Uterus (tissue), 2 donors: ENCODE measurements at regions not wholly inside any gene's neighbourhood (a gene's known extent, or its start where the extent isn't known, plus 50 kb on each side); places are given as distances from the start of the nearest gene placed in this dataset.

Experiments used
- CTCF ChIP-seq, 4 experiments: fragments of 200-600 bp in 2 of 4; fragments of 450-650 bp in 2 of 4; sonication (generic) in 2 of 4; IDR thresholded peaks; one replicate each; pipeline ENCODE4 v1.5.1; 2016 to 2019; ENCODE audit warnings: antibody characterized with exemption in 4 of 4, mild to moderate bottlenecking in 2 of 4, moderate library complexity in 1 of 4
- POLR2A ChIP-seq, 2 donors: fragments of 450-650 bp; IDR thresholded peaks; one replicate each; pipeline ENCODE4 v1.6.1; 2016; ENCODE audit warnings: antibody characterized with exemption in 2 of 2, mild to moderate bottlenecking in 1 of 2, moderate library complexity in 1 of 2

- TF ChIP-seq POLR2A (IDR thresholded peaks at IDR 0.05) (no peak), CTCF (IDR thresholded peaks at IDR 0.05) (no peak)
Observed at GRCh38 chr4:186481998-186482790, 73.2 kb downstream of the MTNR1A start.
